HFFc6 (cell line): ENCODE measurements at regions not wholly inside any gene's neighbourhood (a gene's known extent, or its start where the extent isn't known, plus 50 kb on each side); places are given as distances from the start of the nearest gene placed in this dataset.

Source experiments
- DNase-seq: peaks from one replicate; pipeline ENCODE4 v3.0.0-alpha.2; 2018
- H3K27ac Mint-ChIP-seq: 2 replicates; pipeline ENCODE4 v1.8.0; 2020; ENCODE audit warnings: mild to moderate bottlenecking, mixed read lengths
- H3K27me3 Mint-ChIP-seq: 2 replicates; pipeline ENCODE4 v1.8.0; 2021; ENCODE audit warnings: mild to moderate bottlenecking, moderate library complexity, mixed read lengths; ENCODE audit not compliant: insufficient read depth
- H3K36me3 Mint-ChIP-seq: 2 replicates; pipeline ENCODE4 v1.8.0; 2021; ENCODE audit warnings: low read depth, mixed read lengths
- H3K4me1 Mint-ChIP-seq: 2 replicates; pipeline ENCODE4 v1.8.0; 2020; ENCODE audit warnings: low read depth, mixed read lengths
- H3K4me3 Mint-ChIP-seq: 2 replicates; pipeline ENCODE4 v1.8.0; 2020; ENCODE audit warnings: mild to moderate bottlenecking, moderate library complexity, mixed read lengths
- H3K9me3 Mint-ChIP-seq: 2 replicates; pipeline ENCODE4 v1.8.0; 2020; ENCODE audit warnings: mild to moderate bottlenecking, mixed read lengths
- CTCF ChIP-seq: fragments of 200-600 bp; sonication (generic); IDR thresholded peaks from 2 replicates; pipeline ENCODE4 v1.5.0; 2021; ENCODE audit warnings: antibody characterized with exemption, mild to moderate bottlenecking

- DNase-seq = no peak
- no peak for TF ChIP-seq CTCF
Observed at GRCh38 chr2:220103596-220103995, 476.2 kb downstream of the SLC4A3 start.

GRCh38 chr2:220104871-220105351 lies 477.5 kb downstream of the SLC4A3 start:
- peak; percentile 76 for TF ChIP-seq CTCF
- H3K36me3 Mint-ChIP-seq = no peaks in the 10 kb centered on the region
- no peaks in the 10 kb centered on the region; the same call in 1 of the 2 replicates for H3K27me3 Mint-ChIP-seq
- peak; percentile 91 for DNase-seq
- H3K4me3 Mint-ChIP-seq = peak overlapping the region; percentile 7; the same call in 1 of the 2 replicates
- peak overlapping the region; percentile 25 for H3K27ac Mint-ChIP-seq
- no peaks in the 10 kb centered on the region for H3K9me3 Mint-ChIP-seq
- peaks cover 30% of the 10 kb centered on the region for H3K4me1 Mint-ChIP-seq

More at GRCh38 chr2:220103596-220103995, 476.2 kb downstream of the SLC4A3 start:
- no peak overlapping the region for H3K27ac Mint-ChIP-seq
- H3K4me3 Mint-ChIP-seq = no peak overlapping the region
- peaks cover 35% of the 10 kb centered on the region for H3K4me1 Mint-ChIP-seq
- H3K27me3 Mint-ChIP-seq = no peaks in the 10 kb centered on the region
- H3K9me3 Mint-ChIP-seq = no peaks in the 10 kb centered on the region
- H3K36me3 Mint-ChIP-seq = no peaks in the 10 kb centered on the region

GRCh38 chr2:220106065-220106464 lies 478.6 kb downstream of the SLC4A3 start:
- Mint-ChIP-seq H3K36me3 (no peaks in the 10 kb centered on the region), H3K9me3 (no peaks in the 10 kb centered on the region), H3K4me3 (no peak overlapping the region), H3K27ac (peak overlapping the region; percentile 29; the same call in 1 of the 2 replicates), H3K27me3 (no peaks in the 10 kb centered on the region; the same call in 1 of the 2 replicates), H3K4me1 (peaks cover 30% of the 10 kb centered on the region)
- DNase-seq = no peak
- no peak for TF ChIP-seq CTCF

GRCh38 chr2:220107380-220107791 lies 480.0 kb downstream of the SLC4A3 start:
- H3K4me3 Mint-ChIP-seq = no peak overlapping the region
- peaks cover 30% of the 10 kb centered on the region for H3K4me1 Mint-ChIP-seq
- no peaks in the 10 kb centered on the region for H3K9me3 Mint-ChIP-seq
- no peak for DNase-seq
- no peaks in the 10 kb centered on the region for H3K36me3 Mint-ChIP-seq
- no peaks in the 10 kb centered on the region; the same call in 1 of the 2 replicates for H3K27me3 Mint-ChIP-seq
- TF ChIP-seq CTCF = no peak
- no peak overlapping the region for H3K27ac Mint-ChIP-seq

- TF ChIP-seq CTCF = no peak
- H3K4me1 Mint-ChIP-seq = peaks cover 9% of the 10 kb centered on the region; the same call in 1 of the 2 replicates
- H3K36me3 Mint-ChIP-seq = peaks cover 20% of the 10 kb centered on the region
- H3K27ac Mint-ChIP-seq = no peak overlapping the region
- H3K27me3 Mint-ChIP-seq = peaks cover 1% of the 10 kb centered on the region; the same call in 1 of the 2 replicates
- DNase-seq = no peak
- no peak overlapping the region for H3K4me3 Mint-ChIP-seq
- peaks cover 28% of the 10 kb centered on the region for H3K9me3 Mint-ChIP-seq
Observed at GRCh38 chr2:220114443-220114842, 487.0 kb downstream of the SLC4A3 start.
